GM12892 (cell line): ENCODE measurements at regions not wholly inside any gene's neighbourhood (a gene's known extent, or its start where the extent isn't known, plus 50 kb on each side); places are given as distances from the start of the nearest gene placed in this dataset.

ENCODE experiments used
- POLR2A ChIP-seq: IDR thresholded peaks from 2 replicates; pipeline ENCODE4 v1.6.1; 2011; ENCODE audit warnings: low read depth, low read length, control low read depth
- POLR2AphosphoS5 ChIP-seq: IDR thresholded peaks from 2 replicates; pipeline ENCODE4 v1.6.1; 2011; ENCODE audit warnings: low read depth, low read length, control low read depth
- TAF1 ChIP-seq: IDR thresholded peaks from 2 replicates; pipeline ENCODE4 v1.6.1; 2011; ENCODE audit warnings: low read depth, mild to moderate bottlenecking, control low read depth, low read length, borderline replicate concordance

DNA sequence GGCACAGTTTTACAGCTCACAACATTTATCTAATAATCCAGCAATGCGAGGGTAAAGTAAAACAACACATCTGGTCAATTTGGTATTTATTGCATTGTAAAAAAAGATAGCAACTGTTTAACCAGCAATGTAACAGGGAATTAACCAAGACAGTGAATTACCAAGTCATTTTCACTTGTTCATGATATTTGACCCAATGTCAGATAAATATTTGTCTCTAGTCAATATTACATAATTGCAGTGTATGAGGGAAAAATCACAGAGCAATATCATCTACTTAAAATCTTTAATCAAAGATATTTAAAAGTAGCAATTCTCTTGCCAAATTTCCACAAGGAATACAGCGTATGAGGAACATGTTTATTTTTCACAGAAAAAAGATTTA is 1265.1 kb upstream of the CHAC2 start:
- TF ChIP-seq POLR2AphosphoS5 (no peak), POLR2A (no peak), TAF1 (no peak)
